Inferior parietal cortex (tissue), 1 donor: ENCODE measurements at regions not wholly inside any gene's neighbourhood (a gene's known extent, or its start where the extent isn't known, plus 50 kb on each side); places are given as distances from the start of the nearest gene placed in this dataset.
"Not testable (repeated sequence)": the region's sequence is repeated elsewhere in the genome, so short reads cannot be mapped to it uniquely, and the experiment has no call there.

Experiments
- DNase-seq: peaks from one replicate; pipeline ENCODE4 v3.0.0-alpha.2; 2016; ENCODE audit errors: extremely low spot score

DNA sequence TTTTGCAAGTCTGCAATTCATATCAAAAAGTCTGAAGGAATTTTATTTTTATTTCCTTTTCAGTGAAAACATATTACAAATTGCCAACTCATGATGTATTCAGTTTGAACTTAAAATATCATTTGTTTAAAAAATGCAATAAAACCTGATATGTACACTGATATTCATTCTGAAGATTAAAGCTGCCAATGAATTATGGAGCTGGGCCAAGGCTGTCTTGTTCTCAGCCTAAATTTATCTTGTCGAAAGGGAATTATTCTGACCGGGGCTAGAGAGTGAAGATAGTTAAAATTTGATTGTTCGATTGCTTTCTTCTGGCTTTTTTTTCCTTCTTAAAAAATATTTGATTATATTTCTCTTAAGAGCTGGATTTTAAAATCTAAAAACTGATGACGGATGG, 54.0 kb upstream of the RBFOX1 start:
- DNase-seq = no peak

DNA sequence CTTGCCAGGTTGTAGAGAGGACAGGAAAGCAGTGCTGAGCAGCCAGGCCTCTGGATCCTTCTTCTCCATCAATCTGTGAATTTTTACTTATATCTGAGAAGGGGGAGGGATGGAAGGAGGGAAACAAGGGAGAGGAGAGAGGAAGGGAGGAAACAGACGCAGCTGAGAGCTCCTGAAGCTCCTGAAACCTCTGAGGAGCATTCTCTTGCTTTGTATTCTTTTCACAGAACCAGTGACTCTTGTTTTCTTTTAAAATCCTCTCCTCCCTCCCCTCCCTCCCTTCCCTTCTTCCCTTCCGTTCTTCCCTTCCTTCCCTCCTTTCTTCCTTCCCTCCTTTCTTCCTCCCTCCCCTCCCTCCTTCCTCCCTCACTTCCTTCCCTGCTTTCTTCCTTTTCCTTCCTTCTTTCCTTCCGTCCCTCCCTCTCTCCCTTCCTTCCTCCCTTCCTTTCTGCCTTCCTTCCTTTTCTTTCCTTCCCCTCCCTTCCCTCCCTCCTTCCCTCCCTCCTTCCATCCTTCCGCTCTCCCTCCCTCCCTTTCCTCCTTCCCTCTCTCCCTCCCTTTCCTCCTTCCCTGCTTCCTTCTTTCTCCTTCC, 60.0 kb upstream of the RBFOX1 start:
- no peak for DNase-seq

DNA sequence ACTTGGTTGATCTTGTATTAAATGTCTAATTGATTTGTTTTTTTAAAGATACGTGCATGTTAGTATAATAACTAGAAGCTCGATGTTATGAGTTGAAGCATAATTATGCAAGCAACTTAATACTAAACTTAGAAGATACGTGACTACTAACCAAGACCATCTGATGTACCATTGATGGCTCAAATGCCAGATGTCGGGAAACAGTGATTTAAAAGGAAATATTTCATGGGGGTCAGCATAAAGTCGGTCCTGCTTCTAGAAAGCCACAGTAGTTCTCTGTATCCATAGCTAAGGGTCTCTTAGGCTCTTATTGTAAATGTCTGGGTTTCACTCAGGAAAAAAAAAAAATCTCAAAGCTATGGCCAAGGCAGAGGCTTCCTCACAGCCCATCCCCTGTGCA, 61.2 kb upstream of the RBFOX1 start:
- DNase-seq = no peak

DNA sequence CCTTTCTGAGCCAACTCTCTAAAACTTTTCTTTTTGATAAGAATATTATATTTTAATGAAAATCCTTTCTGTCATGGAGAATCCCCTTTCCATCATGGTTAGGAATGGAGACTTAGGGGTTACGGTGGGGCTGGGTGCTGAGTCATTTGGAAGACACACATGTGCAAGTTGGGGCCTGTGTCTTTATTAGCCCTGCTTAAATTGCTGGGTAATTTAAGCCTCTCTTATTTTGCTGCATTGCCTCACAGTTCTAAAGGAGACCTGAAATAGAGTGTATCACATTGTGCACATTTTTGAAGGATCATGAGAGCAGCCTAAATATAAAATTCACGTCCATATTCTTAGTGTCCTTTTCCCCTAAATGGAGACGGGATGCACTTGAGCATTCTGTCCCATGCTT, 61.8 kb upstream of the RBFOX1 start:
- DNase-seq = no peak

DNA sequence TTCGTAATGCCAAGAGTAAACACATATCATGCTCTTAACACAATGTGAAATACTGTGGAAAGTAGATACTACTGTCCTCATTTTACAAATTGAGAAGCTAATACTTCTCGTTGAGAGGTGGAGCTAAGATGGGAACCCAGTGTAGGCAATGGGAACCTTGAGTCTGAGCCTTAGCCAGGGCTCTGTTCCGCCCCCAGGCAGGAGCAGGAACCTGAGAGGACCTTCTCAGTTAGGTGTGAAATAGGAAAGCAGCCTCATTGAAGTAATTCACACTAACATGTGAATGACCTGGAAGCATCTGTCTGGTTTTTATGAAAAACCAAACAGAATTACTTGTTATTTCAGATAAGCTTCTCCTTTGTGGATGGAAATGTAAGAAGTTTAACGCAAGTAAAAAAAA, 62.6 kb upstream of the RBFOX1 start:
- DNase-seq = no peak

DNA sequence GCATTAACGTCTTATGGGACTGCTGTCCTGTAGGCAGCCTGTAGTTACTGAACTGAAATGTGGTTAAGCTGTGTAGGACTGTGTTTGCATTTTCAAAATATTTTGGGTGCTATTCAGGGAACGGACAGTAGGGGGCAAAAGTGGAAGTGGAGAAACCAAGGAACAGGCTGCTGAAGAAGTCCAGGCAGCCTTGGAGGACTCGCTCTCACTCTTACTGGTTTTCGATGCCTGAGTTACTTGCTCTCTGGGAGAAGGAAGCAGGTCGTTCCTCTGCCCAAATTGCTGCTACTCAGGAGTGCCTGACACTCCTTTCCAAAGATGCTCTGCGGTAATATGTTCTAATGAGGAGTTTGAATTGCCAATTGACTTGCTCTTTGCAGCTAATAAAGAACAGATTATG, 64.5 kb upstream of the RBFOX1 start:
- DNase-seq = peak; percentile 80

DNA sequence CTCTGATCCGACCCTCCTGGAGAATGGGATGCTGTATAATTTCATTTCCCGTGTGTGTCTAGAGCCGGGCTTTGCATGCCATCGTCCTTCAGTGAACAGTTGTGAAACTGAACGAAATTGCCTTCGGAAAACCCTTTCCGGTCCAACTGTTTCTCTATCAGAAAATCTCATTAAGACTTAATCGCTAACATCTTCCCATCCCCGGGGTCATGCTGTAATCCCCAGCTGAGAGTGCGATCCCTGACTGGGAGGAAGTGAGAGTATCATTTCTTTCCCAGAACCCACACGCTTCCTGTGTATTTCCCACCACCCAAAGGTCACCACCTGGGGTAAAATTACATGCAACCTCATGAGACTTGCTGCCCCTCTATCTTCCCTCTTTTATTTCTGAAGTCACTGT, 75.6 kb upstream of the RBFOX1 start:
- DNase-seq = no peak

DNA sequence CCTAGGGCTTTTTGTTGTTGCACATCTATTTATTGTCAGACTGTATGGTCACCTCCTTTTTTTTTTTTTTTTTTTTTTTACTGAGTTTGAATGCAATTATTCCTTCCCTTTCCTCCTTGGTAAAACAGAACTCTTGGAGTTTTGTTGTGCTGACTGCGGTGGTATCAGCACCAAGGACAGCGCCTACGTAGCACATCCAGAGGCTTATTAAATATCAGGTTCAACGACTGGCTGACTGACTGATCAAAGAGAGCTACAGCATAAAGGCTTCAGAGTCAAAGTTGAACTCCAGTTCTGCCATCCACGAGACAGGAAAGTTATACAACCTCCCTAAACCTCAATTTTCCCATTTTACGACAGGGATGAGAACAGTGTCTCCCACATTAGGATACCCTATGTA, 86.1 kb upstream of the RBFOX1 start:
- DNase-seq = no peak

DNA sequence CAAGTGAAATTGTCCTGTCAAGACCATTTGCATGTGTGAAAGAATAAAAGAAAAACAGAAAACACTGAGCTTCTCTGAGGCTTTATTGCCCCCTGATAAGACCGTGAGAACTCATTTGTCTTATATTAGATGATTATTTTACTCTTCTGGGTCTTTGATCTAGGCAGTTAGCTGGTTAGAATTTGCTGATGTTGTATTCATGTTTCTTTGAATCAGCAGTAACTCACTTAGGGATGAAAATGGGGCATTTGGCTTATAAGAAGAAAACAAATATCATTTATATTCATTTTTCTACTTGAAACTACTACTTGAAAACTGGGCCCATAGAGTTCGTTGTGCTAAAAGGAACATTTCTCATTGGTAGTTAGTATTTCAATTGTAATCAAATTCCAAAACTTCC, 93.1 kb upstream of the RBFOX1 start:
- no peak for DNase-seq

DNA sequence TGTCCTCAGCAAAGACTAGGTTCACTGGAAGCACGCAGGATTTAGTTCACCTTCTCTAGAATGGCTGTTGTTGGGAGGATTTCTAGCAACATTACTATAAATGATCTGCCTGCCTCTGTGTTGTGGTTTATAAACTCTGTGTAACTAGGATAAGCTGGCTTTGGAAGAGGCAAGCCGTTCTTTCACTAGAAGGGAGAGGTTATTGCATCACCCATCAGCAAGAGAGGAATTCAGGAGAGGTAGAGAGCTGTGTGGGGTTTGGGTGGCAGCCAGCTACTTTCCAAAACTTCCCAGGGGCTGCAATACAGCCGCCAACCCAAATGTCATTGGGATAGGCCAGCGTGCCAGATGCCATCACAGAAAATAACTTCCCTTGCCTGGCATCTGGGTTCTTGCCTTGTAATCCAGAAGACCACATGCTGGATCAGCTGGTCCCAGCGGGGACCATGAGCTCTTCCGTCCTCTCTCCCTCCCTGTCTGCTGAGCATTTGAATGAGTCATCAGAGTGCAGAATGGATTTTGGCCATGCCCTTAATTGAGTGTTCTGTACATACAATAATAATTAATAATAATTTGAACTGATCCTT, 95.7 kb upstream of the RBFOX1 start:
- no peak for DNase-seq

DNA sequence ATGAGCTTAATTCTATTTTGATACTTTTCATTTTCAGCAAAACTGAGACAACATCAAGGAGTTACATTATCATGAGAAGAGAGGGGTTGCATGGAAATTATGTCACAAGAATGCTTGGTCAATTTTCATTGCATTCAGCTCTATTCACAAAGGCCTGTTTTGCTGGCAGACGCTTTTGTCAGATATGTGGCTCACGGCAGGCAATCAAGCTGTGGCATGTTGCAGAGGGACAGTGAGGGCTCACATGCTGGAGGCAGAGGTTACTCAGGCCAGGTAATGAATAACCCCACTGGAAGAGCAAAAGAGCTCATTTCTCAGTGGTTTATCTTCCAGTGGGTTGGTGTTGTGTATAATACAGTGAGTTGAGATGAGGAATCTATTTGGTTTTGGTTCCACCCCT, 98.7 kb upstream of the RBFOX1 start:
- DNase-seq = no peak

DNA sequence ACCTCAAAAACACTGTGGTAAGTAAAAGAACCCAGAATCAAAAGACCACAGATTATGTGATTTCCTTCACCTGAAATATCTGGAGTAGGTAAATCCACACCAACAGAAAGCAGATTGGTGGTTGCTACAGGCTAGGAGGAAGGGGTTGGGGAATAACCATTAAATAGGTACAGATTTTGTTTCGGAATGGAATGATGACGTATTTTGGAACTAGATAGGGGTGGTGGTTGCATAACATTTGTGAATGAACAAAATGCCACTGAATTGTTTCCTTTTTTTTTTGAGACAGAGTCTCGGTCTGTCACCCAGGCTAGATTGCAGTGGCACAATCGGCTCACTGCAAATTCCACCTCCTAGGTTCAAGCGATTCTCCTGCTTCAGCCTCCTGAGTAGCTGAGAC, 100.9 kb upstream of the RBFOX1 start:
- DNase-seq = no peak

DNA sequence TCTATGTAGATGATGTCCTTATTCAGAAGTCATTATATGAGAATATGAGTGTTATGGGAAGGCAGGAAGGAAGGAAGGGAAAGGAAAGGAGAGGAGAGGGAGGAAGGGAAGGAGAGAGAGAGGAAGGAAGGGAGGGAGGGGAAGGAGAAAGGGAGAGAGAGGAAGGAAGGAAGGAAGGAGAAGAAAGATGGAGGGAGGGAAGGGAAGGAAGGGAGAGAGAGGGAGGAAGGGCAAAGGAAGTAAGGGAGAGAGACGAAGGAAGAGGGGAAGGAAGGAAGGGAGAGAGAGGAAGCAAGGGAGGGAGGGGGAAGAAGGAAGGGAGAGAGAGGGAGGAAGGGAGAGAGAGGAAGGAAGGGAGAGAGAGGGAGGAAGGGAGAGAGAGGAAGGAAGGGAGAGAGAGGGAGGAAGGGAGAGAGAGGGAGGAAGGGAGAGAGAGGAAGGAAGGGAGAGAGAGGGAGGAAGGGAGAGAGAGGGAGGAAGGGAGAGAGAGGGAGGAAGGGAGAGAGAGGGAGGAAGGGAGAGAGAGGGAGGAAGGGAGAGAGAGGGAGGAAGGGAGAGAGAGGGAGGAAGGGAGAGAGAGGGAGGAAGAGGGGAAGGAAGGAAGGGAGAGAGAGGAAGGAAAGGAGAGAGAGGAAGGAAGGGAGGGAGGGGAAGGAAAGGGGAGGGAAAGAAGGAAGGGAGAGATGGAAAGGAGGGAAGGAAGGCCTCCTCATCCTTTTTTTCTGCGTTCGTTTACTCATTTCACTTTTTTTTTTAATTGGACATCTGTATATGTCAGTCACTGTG, 103.0 kb upstream of the RBFOX1 start:
- not testable (repeated sequence) for DNase-seq

DNA sequence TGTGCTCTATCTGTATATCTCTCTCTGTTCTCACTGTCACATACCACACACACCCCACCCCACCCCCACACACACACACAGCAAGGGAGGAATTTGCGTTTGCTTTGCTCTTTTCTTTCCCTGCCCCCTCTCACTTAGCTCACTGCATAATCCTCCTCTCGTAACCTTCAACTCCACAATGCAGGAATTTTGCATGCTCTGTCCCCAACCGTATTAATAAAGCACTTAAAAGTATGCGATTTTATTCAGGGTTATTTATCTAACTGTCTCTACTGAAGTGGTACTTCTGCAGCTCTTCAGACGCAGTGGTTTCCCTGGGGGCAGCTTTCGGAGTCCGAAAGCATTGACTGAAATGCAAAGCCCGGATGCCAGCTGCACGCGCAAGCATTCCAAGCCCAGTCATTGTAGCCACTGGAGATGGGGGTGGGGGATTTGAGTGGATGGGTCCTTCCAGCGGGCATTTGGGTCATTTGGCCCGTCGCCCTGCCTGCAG, 105.4 kb upstream of the RBFOX1 start:
- no peak for DNase-seq

DNA sequence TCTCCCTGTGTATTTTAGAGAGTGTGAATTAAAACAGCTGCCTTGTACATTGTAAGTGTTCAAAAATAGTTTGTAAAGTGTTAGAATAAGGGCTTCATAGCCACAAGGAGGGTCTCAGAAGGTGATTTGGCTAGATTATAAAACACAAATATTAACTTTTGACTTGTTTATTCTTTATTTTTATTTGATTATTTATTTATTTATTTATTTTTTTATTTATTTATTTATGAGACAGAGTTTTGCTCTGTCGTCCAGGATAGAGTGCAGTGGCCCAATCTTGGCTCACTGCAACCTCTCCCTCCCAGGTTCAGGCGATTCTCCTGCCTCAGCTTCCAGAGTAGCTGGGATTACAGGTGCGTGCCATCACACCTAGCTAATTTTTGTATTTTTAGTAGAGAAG, 111.5 kb upstream of the RBFOX1 start:
- DNase-seq = no peak

DNA sequence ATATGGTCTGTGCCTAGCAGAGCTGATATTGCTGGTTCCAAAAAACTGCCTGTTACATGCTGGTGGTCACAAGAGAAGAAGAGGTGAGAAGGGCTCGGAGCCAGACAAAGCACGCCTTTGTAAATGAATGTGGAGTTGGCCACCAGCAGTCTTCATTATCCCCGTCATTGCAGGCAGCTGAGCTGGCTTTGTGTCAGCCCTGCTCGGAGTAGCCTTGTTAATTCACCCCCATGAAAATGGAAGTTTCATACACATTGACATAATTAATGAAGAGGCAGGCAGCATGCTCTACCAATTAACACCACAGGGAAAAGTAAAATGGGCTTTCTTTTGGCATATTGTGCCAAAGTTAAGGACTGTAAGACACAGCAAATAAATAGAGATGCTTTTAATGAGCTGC, 113.7 kb upstream of the RBFOX1 start:
- DNase-seq = no peak

DNA sequence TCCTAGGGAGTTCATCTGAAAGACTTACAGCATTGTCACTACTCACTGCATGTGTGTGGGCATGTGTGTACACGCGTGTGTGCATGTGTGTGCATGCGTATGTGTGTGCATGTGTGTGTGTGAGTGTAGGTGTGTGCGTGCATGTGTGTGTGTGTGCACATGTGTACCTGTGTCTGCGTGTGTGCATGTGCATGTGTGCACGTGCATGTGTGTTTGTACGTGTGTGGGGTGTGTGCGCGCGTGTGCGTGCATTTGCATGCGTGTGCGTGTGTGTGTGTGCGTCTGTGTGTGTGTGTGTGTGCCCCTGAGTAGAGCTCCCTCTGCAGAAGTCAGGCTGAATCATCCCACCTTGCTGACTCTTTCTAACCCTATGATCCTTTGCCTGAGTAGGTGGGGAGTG, 114.8 kb upstream of the RBFOX1 start:
- no peak for DNase-seq

DNA sequence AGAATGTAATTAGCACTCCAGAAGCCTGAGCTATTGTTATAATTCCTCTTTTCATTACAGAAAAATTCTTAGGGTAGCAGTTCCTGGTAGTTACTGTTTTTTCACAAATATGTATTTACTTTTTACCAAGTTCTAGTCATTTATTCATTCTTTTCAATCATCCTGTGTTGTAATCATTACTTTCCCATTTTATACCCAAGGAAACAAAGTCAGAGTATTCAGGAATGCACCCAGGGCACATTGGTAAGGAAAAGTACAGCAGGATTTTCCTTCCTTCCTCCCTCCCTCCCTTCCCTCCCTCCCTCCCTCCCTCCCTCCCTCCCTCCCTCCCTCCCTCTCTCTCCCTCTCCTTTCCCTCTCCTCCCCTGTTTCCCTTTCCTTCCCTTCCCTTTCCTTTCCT, 115.9 kb upstream of the RBFOX1 start:
- no peak for DNase-seq

DNA sequence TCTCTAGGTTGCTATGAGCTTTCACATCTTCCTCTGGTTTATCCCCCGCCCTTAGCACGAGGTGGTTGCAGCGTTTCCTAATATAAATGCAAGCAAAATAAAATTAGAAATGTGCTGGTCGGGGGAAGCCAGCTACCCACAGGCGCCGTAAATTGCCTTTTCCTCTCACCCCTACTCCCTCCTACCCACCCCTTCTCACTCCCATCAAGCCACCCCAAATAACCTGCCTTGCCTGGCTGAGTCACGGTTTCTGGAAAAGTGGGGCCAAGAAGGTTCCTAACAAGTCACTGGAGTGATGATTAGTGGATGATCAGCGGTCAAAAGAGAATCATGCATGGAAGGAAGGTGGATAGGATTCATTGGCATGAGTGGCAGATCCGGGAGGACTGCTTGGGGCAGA, 120.9 kb upstream of the RBFOX1 start:
- no peak for DNase-seq

DNA sequence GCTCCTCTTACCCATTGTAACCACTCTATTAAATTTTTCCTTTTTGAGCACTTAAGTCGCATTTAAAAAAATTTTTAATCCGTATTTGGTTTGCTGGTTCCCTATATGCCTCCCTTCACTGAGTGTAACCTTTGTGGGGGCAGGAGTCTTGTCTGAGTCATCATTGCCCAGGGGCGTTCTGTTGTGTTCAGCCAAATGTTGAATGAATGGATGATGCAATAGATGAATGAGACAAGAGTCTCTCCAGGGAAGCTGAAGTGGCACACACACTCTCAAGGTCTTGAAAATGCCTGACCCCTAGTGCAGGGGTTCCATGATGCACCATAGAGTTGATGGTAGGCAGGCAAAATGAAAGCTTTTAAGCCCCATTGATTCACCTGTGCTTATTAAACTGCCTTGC, 123.0 kb upstream of the RBFOX1 start:
- DNase-seq = no peak

DNA sequence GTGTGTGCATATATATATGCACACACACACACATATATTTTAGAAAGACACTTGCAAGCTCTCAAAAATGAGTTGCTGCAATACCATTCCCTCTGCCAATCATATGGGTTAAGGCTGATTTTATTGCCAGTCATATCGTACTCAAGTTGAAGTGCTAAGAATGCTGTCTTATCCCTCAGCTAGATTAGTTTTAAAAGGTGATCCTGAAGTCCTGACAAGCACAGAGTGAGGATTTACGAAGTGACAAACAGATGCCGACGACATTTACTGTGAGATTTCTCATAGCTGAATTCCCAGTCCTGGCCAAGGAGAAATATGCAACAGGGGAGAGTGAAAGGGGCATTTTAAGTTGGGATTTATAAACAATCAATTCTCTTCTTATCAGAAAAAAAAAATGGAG, 126.2 kb upstream of the RBFOX1 start:
- DNase-seq = no peak

DNA sequence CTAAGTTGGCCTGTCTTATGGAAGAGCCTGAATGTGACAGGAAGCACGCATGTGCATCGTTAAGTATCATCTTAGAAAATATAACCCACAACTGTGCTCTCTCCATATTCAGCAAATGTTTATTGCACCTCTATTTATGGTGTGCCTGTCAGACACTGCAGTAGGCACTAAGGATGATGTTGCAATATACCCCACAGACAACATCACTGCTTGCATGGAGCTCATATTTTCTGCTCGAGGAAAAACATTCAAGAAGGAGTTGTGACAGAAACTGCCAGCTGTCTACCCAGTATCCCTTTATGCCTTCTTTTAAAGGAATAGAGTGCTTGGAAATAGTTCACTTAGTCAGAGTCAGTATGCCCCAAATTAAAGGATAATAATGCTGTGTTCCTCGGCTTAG, 132.3 kb upstream of the RBFOX1 start:
- DNase-seq = peak; percentile 17

DNA sequence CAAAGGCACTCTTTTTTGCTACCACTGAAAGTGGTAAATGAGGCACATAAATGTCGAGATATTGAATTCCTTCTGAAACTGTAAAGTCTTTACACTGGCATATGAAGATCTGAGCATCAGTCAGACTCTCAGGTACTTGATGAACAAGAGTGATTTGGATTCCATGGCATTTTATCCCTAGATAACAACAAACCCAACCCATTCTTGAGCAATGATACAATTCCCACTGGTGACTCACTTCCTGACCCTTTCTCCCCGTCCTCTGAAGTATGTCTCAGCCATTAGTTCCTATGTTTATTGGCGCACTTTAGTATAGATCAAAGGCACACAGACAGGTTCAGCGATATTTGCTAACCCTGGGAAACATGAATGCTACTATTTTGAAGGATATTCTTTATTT, 147.0 kb upstream of the RBFOX1 start:
- DNase-seq = no peak
